ENCODE measurements at regions not wholly inside any gene's neighbourhood (a gene's known extent, or its start where the extent isn't known, plus 50 kb on each side); places are given as distances from the start of the nearest gene placed in this dataset.

DNA sequence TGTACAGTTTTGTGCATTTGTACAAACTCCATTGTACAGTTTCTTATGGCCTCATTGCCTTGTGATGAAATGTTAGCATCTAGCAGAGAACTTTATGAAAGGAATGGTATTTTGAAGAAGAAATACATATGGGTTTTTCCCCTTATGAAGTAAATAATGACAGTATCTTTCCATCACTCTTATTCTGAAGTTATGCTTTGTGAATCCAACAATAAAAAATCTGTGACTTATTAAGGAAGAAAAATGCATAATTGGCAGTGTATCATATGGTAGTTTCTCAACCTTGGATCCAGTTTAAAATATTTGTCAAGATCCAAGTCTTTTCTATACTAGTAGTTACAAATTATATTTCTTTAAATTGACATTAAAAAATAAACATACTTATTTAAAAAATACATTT lies 859.1 kb upstream of the FLRT2 start:
- no peaks in the 10 kb centered on the region for H3K4me1 ChIP-seq (ENCODE audit: control insufficient read depth in 1 of 2, insufficient read depth in 2 of 2, low read length in 2 of 2)
- no peaks in the 10 kb centered on the region for H3K79me1 ChIP-seq (ENCODE audit: low read length)
- no peak overlapping the region for H2AK5ac ChIP-seq (ENCODE audit: low read length)
- H2AFZ ChIP-seq (ENCODE audit: insufficient read depth, low read length, poor library complexity) = no peak overlapping the region
- H3K9me3 ChIP-seq (ENCODE audit: insufficient read depth, low read depth, low read length) = no peaks in the 10 kb centered on the region
- H3K18ac ChIP-seq (ENCODE audit: low read length) = no peak overlapping the region
- no peak overlapping the region for H4K91ac ChIP-seq (ENCODE audit: low read depth, low read length)
- no peak overlapping the region for H2BK12ac ChIP-seq (ENCODE audit: low read length)
- no peak overlapping the region for H3K4me2 ChIP-seq (ENCODE audit: low read length)
- no peaks in the 10 kb centered on the region for H3K79me2 ChIP-seq (ENCODE audit: control insufficient read depth, insufficient read depth, low read length, poor library complexity)
- no peak overlapping the region for H4K12ac ChIP-seq (ENCODE audit: low read depth, low read length)
- H3K4me3 ChIP-seq (ENCODE audit: low read depth, low read length) = no peak overlapping the region
- H3K27me3 ChIP-seq (ENCODE audit: insufficient read depth, low read length) = no peaks in the 10 kb centered on the region
- no peak overlapping the region for H3K4ac ChIP-seq (ENCODE audit: low read depth, low read length)
- H3K27ac ChIP-seq (ENCODE audit: low read depth, low read length) = no peak overlapping the region
- no peak overlapping the region for H3K9ac ChIP-seq (ENCODE audit: low read length)
- no peak overlapping the region for H3K23ac ChIP-seq (ENCODE audit: low read length)
- H3K14ac ChIP-seq (ENCODE audit: low read length) = no peak overlapping the region
- no peak for DNase-seq
- H2BK120ac ChIP-seq (ENCODE audit: insufficient read depth, low read length, poor library complexity) = no peak overlapping the region
- H2BK5ac ChIP-seq (ENCODE audit: low read depth, low read length, poor library complexity) = no peak overlapping the region
- H3K36me3 ChIP-seq (ENCODE audit: control insufficient read depth in 1 of 2, insufficient read depth in 2 of 2, low read length in 2 of 2) = no peaks in the 10 kb centered on the region
- H4K8ac ChIP-seq (ENCODE audit: low read depth, low read length) = no peak overlapping the region

DNA sequence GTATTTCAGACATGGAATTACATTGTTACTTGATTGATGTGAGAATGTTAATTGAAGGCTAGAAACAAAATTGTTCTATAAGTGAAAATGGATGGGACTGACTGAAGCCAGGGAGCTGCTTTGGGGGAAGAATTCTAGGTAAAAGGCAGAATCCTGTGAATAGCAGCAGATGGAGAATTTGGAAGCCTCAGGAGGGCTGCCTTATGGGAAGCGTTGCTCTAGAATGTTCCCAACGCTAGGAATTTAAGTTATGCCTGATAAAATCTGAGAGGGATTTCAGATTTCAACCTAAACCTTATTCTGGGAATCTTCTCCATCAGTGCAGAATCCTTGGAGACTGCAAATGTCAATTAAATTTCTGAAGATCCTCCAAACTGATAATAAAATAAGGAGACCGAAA lies 858.2 kb upstream of the FLRT2 start:
- Histone ChIP-seq H3K79me1 (ENCODE audit: low read length) (no peaks in the 10 kb centered on the region), H3K27ac (ENCODE audit: low read depth, low read length) (no peak overlapping the region), H3K4me1 (ENCODE audit: control insufficient read depth in 1 of 2, insufficient read depth in 2 of 2, low read length in 2 of 2) (no peaks in the 10 kb centered on the region), H2AFZ (ENCODE audit: insufficient read depth, low read length, poor library complexity) (no peak overlapping the region), H3K9ac (ENCODE audit: low read length) (no peak overlapping the region), H3K18ac (ENCODE audit: low read length) (no peak overlapping the region), H4K8ac (ENCODE audit: low read depth, low read length) (no peak overlapping the region), H3K4me2 (ENCODE audit: low read length) (no peak overlapping the region), H3K4me3 (ENCODE audit: low read depth, low read length) (no peak overlapping the region), H3K36me3 (ENCODE audit: control insufficient read depth in 1 of 2, insufficient read depth in 2 of 2, low read length in 2 of 2) (no peaks in the 10 kb centered on the region), H2BK5ac (ENCODE audit: low read depth, low read length, poor library complexity) (no peak overlapping the region), H3K27me3 (ENCODE audit: insufficient read depth, low read length) (no peaks in the 10 kb centered on the region), H3K14ac (ENCODE audit: low read length) (no peak overlapping the region), H2BK120ac (ENCODE audit: insufficient read depth, low read length, poor library complexity) (no peak overlapping the region), H3K79me2 (ENCODE audit: control insufficient read depth, insufficient read depth, low read length, poor library complexity) (no peaks in the 10 kb centered on the region), H3K9me3 (ENCODE audit: insufficient read depth, low read depth, low read length) (no peaks in the 10 kb centered on the region), H3K23ac (ENCODE audit: low read length) (no peak overlapping the region), H2BK12ac (ENCODE audit: low read length) (no peak overlapping the region), H4K12ac (ENCODE audit: low read depth, low read length) (no peak overlapping the region), H3K4ac (ENCODE audit: low read depth, low read length) (no peak overlapping the region), H4K91ac (ENCODE audit: low read depth, low read length) (no peak overlapping the region), H2AK5ac (ENCODE audit: low read length) (no peak overlapping the region)
- no CpG with 5 or more reads among the region's 3 CpGs for WGBS (ENCODE audit: extremely low coverage, insufficient coverage, insufficient read length)
- DNase-seq = no peak

DNA sequence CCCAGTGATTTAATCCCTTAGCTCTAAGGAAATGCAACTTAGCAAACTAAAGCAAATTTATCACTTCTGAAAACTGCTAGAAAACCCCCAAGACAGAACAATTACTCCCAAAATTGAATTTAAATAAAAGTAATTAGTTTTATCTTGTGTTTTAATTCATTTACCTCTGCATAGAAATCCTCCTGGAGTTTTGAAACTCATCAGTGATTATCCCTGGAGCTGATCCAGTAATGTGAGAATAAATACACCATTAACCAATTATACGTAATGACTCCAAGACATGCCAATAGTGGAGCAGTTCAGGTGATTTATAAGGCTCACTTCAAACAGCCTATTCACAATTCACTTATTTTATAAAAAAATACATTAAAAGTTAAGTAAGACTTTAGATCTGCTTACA lies 855.3 kb upstream of the FLRT2 start:
- Histone ChIP-seq H3K4ac (ENCODE audit: low read depth, low read length) (no peak overlapping the region), H3K79me1 (ENCODE audit: low read length) (no peaks in the 10 kb centered on the region), H2AK5ac (ENCODE audit: low read length) (no peak overlapping the region), H3K14ac (ENCODE audit: low read length) (no peak overlapping the region), H2BK12ac (ENCODE audit: low read length) (no peak overlapping the region), H2BK120ac (ENCODE audit: insufficient read depth, low read length, poor library complexity) (no peak overlapping the region), H3K27me3 (ENCODE audit: insufficient read depth, low read length) (no peaks in the 10 kb centered on the region), H2BK5ac (ENCODE audit: low read depth, low read length, poor library complexity) (no peak overlapping the region), H3K9ac (ENCODE audit: low read length) (no peak overlapping the region), H3K18ac (ENCODE audit: low read length) (no peak overlapping the region), H3K27ac (ENCODE audit: low read depth, low read length) (no peak overlapping the region), H3K23ac (ENCODE audit: low read length) (no peak overlapping the region), H2AFZ (ENCODE audit: insufficient read depth, low read length, poor library complexity) (no peak overlapping the region), H4K12ac (ENCODE audit: low read depth, low read length) (no peak overlapping the region), H3K79me2 (ENCODE audit: control insufficient read depth, insufficient read depth, low read length, poor library complexity) (no peaks in the 10 kb centered on the region), H3K4me1 (ENCODE audit: control insufficient read depth in 1 of 2, insufficient read depth in 2 of 2, low read length in 2 of 2) (no peaks in the 10 kb centered on the region), H3K4me2 (ENCODE audit: low read length) (no peak overlapping the region), H4K8ac (ENCODE audit: low read depth, low read length) (no peak overlapping the region), H4K91ac (ENCODE audit: low read depth, low read length) (no peak overlapping the region), H3K4me3 (ENCODE audit: low read depth, low read length) (no peak overlapping the region), H3K36me3 (ENCODE audit: control insufficient read depth in 1 of 2, insufficient read depth in 2 of 2, low read length in 2 of 2) (no peaks in the 10 kb centered on the region), H3K9me3 (ENCODE audit: insufficient read depth, low read depth, low read length) (no peaks in the 10 kb centered on the region)
- DNase-seq = no peak
- WGBS (ENCODE audit: extremely low coverage, insufficient coverage, insufficient read length) = no CpG with 5 or more reads among the region's 1 CpG

DNA sequence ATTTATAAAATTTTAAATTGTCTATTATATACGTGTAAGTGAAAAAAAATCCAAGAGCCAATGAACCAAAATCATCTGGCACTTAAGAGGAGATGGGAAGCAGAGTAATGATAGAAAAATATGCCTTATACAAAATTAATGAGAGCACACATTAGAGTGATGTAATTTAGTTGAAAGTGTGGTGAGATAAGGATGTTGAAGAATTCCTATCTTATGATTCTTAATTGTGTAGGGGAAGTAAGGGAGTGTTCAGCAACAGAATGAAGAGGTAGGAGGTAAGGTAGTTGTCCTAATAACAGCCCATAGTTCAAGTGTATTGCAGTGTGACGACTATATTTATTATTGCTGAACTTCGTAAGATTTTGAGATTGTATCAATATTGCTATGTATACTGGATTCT lies 843.4 kb upstream of the FLRT2 start:
- Histone ChIP-seq H3K4me3 (ENCODE audit: low read depth, low read length) (no peak overlapping the region), H3K4me1 (ENCODE audit: control insufficient read depth in 1 of 2, insufficient read depth in 2 of 2, low read length in 2 of 2) (no peaks in the 10 kb centered on the region), H2BK5ac (ENCODE audit: low read depth, low read length, poor library complexity) (no peak overlapping the region), H3K4me2 (ENCODE audit: low read length) (no peak overlapping the region), H3K23ac (ENCODE audit: low read length) (no peak overlapping the region), H4K12ac (ENCODE audit: low read depth, low read length) (no peak overlapping the region), H3K79me1 (ENCODE audit: low read length) (no peaks in the 10 kb centered on the region), H2BK12ac (ENCODE audit: low read length) (no peak overlapping the region), H3K27me3 (ENCODE audit: insufficient read depth, low read length) (no peaks in the 10 kb centered on the region), H2AK5ac (ENCODE audit: low read length) (no peak overlapping the region), H3K27ac (ENCODE audit: low read depth, low read length) (no peak overlapping the region), H4K91ac (ENCODE audit: low read depth, low read length) (no peak overlapping the region), H2AFZ (ENCODE audit: insufficient read depth, low read length, poor library complexity) (no peak overlapping the region), H3K4ac (ENCODE audit: low read depth, low read length) (no peak overlapping the region), H3K9me3 (ENCODE audit: insufficient read depth, low read depth, low read length) (no peaks in the 10 kb centered on the region), H3K14ac (ENCODE audit: low read length) (no peak overlapping the region), H3K79me2 (ENCODE audit: control insufficient read depth, insufficient read depth, low read length, poor library complexity) (no peaks in the 10 kb centered on the region), H3K18ac (ENCODE audit: low read length) (no peak overlapping the region), H3K9ac (ENCODE audit: low read length) (no peak overlapping the region), H3K36me3 (ENCODE audit: control insufficient read depth in 1 of 2, insufficient read depth in 2 of 2, low read length in 2 of 2) (no peaks in the 10 kb centered on the region), H2BK120ac (ENCODE audit: insufficient read depth, low read length, poor library complexity) (no peak overlapping the region), H4K8ac (ENCODE audit: low read depth, low read length) (no peak overlapping the region)
- no peak for DNase-seq
- WGBS (ENCODE audit: extremely low coverage, insufficient coverage, insufficient read length) = no CpG with 5 or more reads among the region's 3 CpGs
